ENCODE measurements at regions not wholly inside any gene's neighbourhood (a gene's known extent, or its start where the extent isn't known, plus 50 kb on each side); places are given as distances from the start of the nearest gene placed in this dataset.

- 63 to 93% methylated on average over 4 to 15 of the region's 15 CpGs for WGBS, 2 experiments (ENCODE audit: insufficient coverage in 1 of 2, insufficient read length in 1 of 2)
- Mint-ChIP-seq H3K27ac (no peak overlapping the region), H3K36me3 (ENCODE audit: low read depth) (no peaks in the 10 kb centered on the region), H3K4me3 (no peak overlapping the region), H3K27me3 (ENCODE audit: insufficient read depth) (no peaks in the 10 kb centered on the region), H3K9me3 (peaks cover 5% of the 10 kb centered on the region), H3K4me1 (peaks cover 12% of the 10 kb centered on the region)
- H3K27me3 ChIP-seq (ENCODE audit: control insufficient read depth, insufficient read depth, low read length, poor library complexity, severe bottlenecking) = no peaks in the 10 kb centered on the region
- no peaks in the 10 kb centered on the region for H3K9me3 ChIP-seq (ENCODE audit: control insufficient read depth, low read length)
- TF ChIP-seq CTCF (conservative IDR thresholded peaks at IDR 0.05) = peak; percentile 96
- no peaks in the 10 kb centered on the region for H3K36me3 ChIP-seq (ENCODE audit: control insufficient read depth, insufficient read depth, low read length)
- no peak overlapping the region for H3K9ac ChIP-seq (ENCODE audit: extremely low read depth, low read length, poor library complexity, severe bottlenecking)
- H3K4me3 ChIP-seq (ENCODE audit: low read length) = no peak overlapping the region
- no peak overlapping the region for H3K27ac ChIP-seq (ENCODE audit: low read depth, low read length)
- peak; percentile 94 for DNase-seq
- H3K4me1 ChIP-seq (ENCODE audit: control insufficient read depth, insufficient read depth, low read length) = no peaks in the 10 kb centered on the region
These were observed 74.6 kb upstream of the TEAD1 start for GRCh38 chr11:12599408-12600143.

- peaks cover 2% of the 10 kb centered on the region for H3K9me3 Mint-ChIP-seq
- H3K27ac Mint-ChIP-seq = no peak overlapping the region
- H3K36me3 ChIP-seq (ENCODE audit: control insufficient read depth, insufficient read depth, low read length) = no peaks in the 10 kb centered on the region
- H3K4me3 ChIP-seq (ENCODE audit: low read length) = no peak overlapping the region
- no peak overlapping the region for H3K4me3 Mint-ChIP-seq
- no peak overlapping the region for H3K9ac ChIP-seq (ENCODE audit: extremely low read depth, low read length, poor library complexity, severe bottlenecking)
- 82 to 90% methylated on average over 5 to 6 of the region's 6 CpGs for WGBS, 2 experiments (ENCODE audit: insufficient coverage in 1 of 2, insufficient read length in 1 of 2)
- no peaks in the 10 kb centered on the region for H3K4me1 ChIP-seq (ENCODE audit: control insufficient read depth, insufficient read depth, low read length)
- H3K9me3 ChIP-seq (ENCODE audit: control insufficient read depth, low read length) = no peaks in the 10 kb centered on the region
- H3K27me3 ChIP-seq (ENCODE audit: control insufficient read depth, insufficient read depth, low read length, poor library complexity, severe bottlenecking) = no peaks in the 10 kb centered on the region
- no peak for TF ChIP-seq CTCF (conservative IDR thresholded peaks at IDR 0.05)
- H3K36me3 Mint-ChIP-seq (ENCODE audit: low read depth) = no peaks in the 10 kb centered on the region
- DNase-seq = no peak
- no peaks in the 10 kb centered on the region for H3K27me3 Mint-ChIP-seq (ENCODE audit: insufficient read depth)
- H3K4me1 Mint-ChIP-seq = peaks cover 15% of the 10 kb centered on the region
- no peak overlapping the region for H3K27ac ChIP-seq (ENCODE audit: low read depth, low read length)
These were observed 73.4 kb upstream of the TEAD1 start for GRCh38 chr11:12600829-12601228.

- no peak for TF ChIP-seq CTCF (conservative IDR thresholded peaks at IDR 0.05)
- H3K27ac Mint-ChIP-seq = no peak overlapping the region
- H3K9me3 Mint-ChIP-seq = no peaks in the 10 kb centered on the region
- Histone ChIP-seq H3K4me3 (ENCODE audit: low read length) (no peak overlapping the region), H3K27ac (ENCODE audit: low read depth, low read length) (no peak overlapping the region), H3K9me3 (ENCODE audit: control insufficient read depth, low read length) (no peaks in the 10 kb centered on the region), H3K27me3 (ENCODE audit: control insufficient read depth, insufficient read depth, low read length, poor library complexity, severe bottlenecking) (no peaks in the 10 kb centered on the region), H3K4me1 (ENCODE audit: control insufficient read depth, insufficient read depth, low read length) (no peaks in the 10 kb centered on the region), H3K9ac (ENCODE audit: extremely low read depth, low read length, poor library complexity, severe bottlenecking) (no peak overlapping the region), H3K36me3 (ENCODE audit: control insufficient read depth, insufficient read depth, low read length) (no peaks in the 10 kb centered on the region)
- DNase-seq = no peak
- no peak overlapping the region for H3K4me3 Mint-ChIP-seq
- no peaks in the 10 kb centered on the region for H3K27me3 Mint-ChIP-seq (ENCODE audit: insufficient read depth)
- whole genome bisulfite sequencing, 2 experiments (ENCODE audit: insufficient coverage in 1 of 2, insufficient read length in 1 of 2) = 92% methylated on average over 4 of the region's 4 CpGs
- peaks cover 15% of the 10 kb centered on the region for H3K4me1 Mint-ChIP-seq
- H3K36me3 Mint-ChIP-seq (ENCODE audit: low read depth) = no peaks in the 10 kb centered on the region
These were observed 71.8 kb upstream of the TEAD1 start for GRCh38 chr11:12602421-12602820.
